DMS153 treated with DMSO at 0.1 percent for 48 hours (cell line): ENCODE measurements at regions not wholly inside any gene's neighbourhood (a gene's known extent, or its start where the extent isn't known, plus 50 kb on each side); places are given as distances from the start of the nearest gene placed in this dataset.

Source experiments
- DNase-seq: peaks from one replicate; lab custom pipeline; 2025; ENCODE audit not compliant: unreplicated experiment; lab: John Stamatoyannopoulos, UW

GRCh38 chr10:3357737-3358136 is 185.2 kb upstream of the PITRM1 start:
- no peak for DNase-seq

GRCh38 chr10:3355536-3355935 is 183.0 kb upstream of the PITRM1 start:
- DNase-seq: no peak

- DNase-seq: no peak
These were observed 181.8 kb upstream of the PITRM1 start for GRCh38 chr10:3354174-3354900.

- DNase-seq: no peak
These were observed 180.7 kb upstream of the PITRM1 start for GRCh38 chr10:3353235-3353634.

GRCh38 chr10:3350617-3351258 is 178.2 kb upstream of the PITRM1 start:
- DNase-seq: no peak

- DNase-seq: no peak
These were observed 177.6 kb upstream of the PITRM1 start for GRCh38 chr10:3350205-3350604.

- no peak for DNase-seq
These were observed 176.0 kb upstream of the PITRM1 start for GRCh38 chr10:3348564-3348963.

GRCh38 chr10:3347413-3348182 is 175.0 kb upstream of the PITRM1 start:
- DNase-seq: peak; percentile 5

- DNase-seq: no peak
These were observed 174.3 kb upstream of the PITRM1 start for GRCh38 chr10:3346851-3347250.

GRCh38 chr10:3342771-3343170 is 170.2 kb upstream of the PITRM1 start:
- no peak for DNase-seq

GRCh38 chr10:3340127-3340730 is 167.6 kb upstream of the PITRM1 start:
- no peak for DNase-seq

GRCh38 chr10:3339531-3339950 is 167.0 kb upstream of the PITRM1 start:
- no peak for DNase-seq

- no peak for DNase-seq
These were observed 166.5 kb upstream of the PITRM1 start for GRCh38 chr10:3339121-3339520.

- DNase-seq: no peak
These were observed 165.2 kb upstream of the PITRM1 start for GRCh38 chr10:3337741-3338140.

GRCh38 chr10:3336673-3337293 is 164.2 kb upstream of the PITRM1 start:
- no peak for DNase-seq

- DNase-seq: no peak
These were observed 160.8 kb upstream of the PITRM1 start for GRCh38 chr10:3333426-3333825.

GRCh38 chr10:3331690-3332230 is 159.2 kb upstream of the PITRM1 start:
- no peak for DNase-seq

- DNase-seq: no peak
These were observed 158.6 kb upstream of the PITRM1 start for GRCh38 chr10:3331187-3331586.

GRCh38 chr10:3330663-3331062 is 158.1 kb upstream of the PITRM1 start:
- DNase-seq: no peak

GRCh38 chr10:3325954-3326750 is 153.6 kb upstream of the PITRM1 start:
- DNase-seq: no peak
